ENCODE measurements at regions not wholly inside any gene's neighbourhood (a gene's known extent, or its start where the extent isn't known, plus 50 kb on each side); places are given as distances from the start of the nearest gene placed in this dataset.

DNA sequence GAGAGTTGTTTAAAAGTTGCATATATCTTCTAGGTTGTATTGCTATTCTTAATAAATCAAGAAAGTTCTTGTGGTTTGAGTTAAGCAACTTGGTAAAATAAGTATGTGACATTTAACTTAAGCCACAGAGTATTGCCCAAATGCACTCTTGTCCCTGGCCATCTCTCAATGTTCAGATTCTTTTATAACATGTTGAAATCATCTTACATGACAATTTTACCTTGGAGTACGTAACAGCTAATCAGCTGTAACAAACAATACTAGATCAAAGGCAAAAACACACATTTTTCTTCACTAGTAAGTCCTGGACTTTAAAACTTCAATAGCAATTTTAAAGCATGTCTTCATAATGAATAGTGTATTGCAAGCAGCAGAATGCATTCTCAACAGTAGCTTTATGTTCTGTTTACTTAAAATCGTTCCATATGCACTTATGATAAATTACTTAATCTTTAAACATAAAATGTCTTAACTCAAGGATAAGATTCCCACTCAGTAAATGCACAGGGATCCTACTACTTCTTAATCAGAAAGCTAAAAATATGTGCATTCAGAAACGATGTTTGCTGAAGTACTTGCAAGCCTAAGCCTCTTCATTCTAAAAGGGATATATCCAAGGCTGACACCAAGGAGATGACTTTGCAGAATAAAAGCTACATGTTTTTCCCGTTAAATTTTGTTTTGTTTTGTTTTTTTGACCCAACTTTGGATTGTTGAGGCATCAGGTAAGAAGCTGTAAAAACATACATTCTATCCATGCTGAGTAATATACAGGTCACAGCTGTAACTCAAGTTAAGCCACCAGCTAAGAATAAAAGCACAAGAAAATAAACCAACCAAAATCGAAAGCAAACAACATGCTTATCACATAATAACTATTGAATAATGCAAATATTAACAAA lies 86.1 kb upstream of the NFIB start:
- intact Hi-C loops (cut with micrococcal nuclease), result no loop called here

DNA sequence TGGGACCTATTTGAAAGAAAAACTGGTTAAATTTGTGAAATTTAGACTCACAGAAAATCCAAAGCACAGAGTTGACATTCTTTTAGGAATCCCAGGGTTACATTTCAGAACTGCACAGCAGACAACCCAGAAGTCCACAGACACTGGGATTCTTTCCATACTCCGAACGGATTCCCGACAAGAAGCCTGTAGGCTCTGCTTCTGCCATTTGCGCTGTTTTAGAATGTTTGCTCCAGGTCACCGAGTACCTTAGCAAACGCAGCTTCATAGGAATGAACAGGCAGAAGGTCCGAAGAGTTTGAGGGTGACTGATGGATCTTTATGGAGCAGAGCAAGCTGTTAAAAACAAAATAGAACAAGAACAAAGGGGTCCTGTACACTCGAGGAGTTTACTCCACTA lies 84.5 kb upstream of the NFIB start:
- intact Hi-C loops (cut with micrococcal nuclease), result no loop called here

DNA sequence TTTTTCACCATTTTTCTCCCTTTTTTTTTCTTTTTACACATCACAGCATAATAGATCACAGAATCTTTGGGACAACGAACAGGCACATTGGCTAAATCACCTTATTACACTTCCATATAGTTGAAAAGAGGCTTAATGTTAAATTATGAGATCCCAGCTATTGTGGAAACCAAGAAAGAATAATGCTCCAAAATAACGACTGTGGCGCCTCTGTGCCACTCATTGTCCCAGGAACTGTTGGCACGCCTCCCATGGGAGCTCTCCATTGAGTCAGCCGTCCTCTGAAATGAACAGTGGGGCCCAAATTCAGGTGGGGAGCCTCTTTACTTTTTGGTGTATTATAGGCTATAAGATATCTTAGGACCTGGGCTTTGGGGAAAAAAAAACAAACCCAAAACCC lies 82.2 kb upstream of the NFIB start:
- intact Hi-C loops (cut with micrococcal nuclease), result no loop called here

DNA sequence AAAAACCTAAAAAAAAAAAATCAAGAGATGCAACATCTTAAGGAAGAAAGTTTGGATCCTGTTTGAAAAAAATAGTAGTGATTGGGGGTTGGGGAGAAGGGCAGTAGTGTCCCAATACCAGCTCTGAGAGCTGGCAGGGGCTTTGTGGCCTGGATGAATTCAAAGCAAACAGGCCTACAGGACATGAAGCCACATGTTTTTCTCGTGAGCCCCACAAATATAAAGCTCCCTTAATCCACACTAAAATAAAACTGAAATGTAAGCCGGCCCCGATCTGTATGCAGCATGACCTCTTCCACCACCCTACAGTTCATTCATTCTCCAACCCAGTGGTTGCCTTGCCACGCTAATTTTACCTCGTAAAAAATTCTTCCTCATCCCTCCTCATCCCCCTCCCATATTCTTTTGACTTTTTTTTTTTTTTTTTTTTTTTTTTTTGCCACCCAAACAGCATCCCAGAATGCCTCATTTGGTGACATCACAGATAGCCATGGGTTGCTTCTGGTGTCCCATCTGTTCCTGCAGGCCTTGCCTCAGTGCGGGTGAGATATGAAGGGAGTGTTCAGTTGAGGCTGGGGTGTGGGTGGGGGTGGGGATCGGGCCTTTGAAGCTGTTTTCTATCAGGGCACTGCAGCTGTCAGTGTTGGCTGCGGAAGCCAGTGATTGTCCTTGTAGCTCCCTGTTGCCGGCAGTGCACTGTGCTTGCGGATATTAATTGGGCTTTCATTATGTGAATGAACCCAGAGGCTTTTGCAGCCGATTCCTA lies 81.6 kb upstream of the NFIB start:
- intact Hi-C loops (cut with micrococcal nuclease), result no loop called here

DNA sequence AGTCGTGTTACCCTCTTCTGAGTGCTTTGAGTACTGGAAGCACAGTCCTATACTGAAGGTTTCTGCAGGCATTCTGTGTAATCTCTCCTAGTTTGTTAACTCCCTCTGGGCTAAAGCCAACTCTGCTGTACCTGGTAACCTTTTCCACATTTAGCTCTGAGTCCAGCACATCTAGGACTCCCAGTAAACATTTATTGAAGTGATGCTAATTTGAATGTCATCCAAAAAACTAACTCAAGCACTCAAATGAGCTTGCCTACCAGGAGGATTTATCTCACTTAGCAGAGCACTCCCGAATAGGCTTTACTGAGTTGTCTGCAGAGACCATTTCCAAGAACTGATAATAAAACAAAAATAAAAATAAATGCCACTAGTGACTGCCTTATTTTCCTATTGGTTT lies 79.5 kb upstream of the NFIB start:
- intact Hi-C loops (cut with micrococcal nuclease), result no loop called here

DNA sequence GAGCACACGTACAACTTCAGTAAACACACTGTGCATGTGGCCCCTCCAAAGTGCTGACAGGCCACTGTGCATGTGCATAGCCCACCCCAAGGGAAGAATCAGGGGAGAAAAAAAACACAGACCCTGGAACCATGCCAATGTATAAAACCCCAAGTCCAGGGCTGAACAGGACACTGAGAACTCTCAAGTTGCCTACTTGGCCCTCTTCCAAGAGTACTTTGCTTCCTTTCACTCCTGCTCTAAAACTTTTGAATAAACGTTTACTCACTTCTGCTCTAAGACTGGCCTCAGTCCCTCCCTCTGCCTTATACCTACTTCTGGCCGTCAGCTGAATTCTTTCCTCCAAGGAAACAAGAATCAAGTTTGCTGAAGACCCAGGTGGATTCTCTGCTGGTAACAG lies 77.7 kb upstream of the NFIB start:
- intact Hi-C loops (cut with micrococcal nuclease), result no loop called here

DNA sequence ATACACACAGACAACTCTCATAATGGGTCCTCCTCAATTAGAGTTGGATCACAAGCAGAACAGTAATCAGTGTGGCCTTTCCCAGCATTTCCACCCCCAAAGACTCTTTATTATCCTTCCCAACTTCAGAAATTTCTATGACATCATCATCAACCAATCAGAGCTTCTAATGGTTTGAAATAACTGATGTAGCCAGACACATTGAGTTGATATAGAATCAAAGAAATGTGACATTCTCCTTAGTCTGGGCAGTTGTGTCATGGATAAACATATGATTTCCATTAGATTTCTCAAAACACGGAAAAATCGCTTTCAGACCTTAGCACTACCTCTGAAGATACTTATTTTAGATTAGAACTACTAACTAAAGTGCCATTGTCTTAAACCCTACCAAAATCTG lies 75.7 kb upstream of the NFIB start:
- intact Hi-C loops (cut with micrococcal nuclease), result no loop called here

DNA sequence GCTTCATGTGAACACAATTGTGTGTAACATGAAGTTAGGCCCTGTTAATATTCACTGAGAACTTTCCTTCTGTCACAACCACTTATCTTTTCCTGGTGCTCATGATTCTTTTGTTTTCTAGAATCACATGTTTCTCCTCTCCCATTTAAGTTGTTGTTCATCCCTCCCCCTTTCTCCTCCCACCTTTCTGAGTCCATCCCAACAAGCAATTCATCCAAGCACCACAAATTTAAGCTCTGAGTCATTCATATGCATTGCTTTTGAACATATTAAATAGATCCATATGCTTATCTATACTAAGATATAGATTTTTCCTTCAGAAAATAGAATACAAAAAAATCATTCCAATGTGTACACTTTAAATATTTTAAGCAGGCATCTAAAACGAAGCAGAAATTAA lies 75.2 kb upstream of the NFIB start:
- intact Hi-C loops (cut with micrococcal nuclease), result no loop called here

DNA sequence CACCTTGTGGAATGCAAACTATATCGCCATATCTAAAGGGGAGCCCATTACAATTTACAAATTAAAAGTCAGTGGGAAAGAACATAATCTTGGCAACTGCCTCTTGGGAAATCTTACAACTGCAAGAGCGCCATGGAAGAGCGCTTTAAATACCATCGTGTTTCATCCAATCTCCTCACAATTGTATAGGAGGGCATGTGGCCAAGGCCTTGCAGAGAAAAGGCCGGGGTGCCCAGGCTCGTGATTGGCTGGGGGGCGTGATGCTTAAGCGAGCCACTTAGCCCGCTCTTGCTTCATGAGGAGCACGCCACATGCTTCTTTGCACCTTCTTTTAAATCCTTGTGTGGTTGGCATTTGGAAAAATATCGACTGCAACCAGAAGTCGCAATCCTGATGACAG lies 69.8 kb upstream of the NFIB start:
- intact Hi-C loops (cut with micrococcal nuclease), result no loop called here

DNA sequence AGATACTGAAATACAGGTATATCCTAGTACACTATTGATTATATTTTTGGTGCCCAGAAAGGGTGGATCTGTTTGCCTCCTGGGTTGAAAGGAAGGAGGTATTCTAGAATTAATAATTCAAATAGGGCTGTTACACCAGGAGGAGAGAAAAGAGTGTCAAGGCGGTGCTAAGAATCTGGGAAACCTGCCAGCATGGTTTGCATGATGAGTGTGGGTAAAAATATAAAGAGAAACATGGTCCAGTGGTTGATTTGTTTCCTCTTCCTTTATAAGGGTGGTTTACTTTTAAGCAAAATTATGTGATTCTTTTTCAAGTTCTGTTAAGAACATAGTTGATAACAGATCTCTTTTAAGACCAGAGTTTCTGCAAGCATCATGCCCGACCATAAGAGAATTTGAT lies 69.4 kb upstream of the NFIB start:
- intact Hi-C loops (cut with micrococcal nuclease), result no loop called here

DNA sequence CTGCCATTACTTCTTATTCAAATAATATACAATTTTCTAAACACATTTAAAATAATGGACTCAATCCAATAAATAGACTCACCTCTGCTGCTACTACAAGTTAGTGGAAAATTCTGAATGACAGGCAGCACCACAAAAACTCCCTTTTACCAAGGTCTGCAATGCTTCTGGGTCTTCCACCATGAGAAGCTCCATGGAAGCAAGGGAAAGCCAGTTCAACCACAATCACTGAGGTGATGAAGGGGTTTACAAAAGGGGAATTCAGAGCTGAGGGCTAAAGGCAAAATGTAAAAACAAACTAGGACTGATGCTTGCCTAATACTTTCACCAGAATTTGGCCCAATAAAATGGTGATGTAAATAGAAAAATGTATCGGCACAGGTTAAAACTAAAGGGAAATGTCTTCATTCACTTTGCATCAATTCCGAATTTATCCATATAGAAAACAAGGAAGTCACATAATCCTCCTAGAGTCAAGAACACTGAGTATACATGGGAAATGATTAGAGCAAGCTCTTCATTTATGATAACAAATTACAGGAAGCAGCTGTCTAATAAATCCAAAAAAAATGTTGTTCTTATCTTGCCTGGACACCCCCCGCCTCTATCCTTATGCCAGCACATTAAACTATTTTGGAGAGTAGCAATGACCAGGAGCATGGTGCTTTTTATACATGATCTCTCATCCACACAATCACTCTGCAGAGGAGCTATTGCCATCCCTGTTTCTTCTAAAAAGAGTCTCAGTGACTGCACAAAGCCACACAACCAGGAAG lies 66.3 kb upstream of the NFIB start:
- intact Hi-C loops (cut with micrococcal nuclease), result no loop called here

DNA sequence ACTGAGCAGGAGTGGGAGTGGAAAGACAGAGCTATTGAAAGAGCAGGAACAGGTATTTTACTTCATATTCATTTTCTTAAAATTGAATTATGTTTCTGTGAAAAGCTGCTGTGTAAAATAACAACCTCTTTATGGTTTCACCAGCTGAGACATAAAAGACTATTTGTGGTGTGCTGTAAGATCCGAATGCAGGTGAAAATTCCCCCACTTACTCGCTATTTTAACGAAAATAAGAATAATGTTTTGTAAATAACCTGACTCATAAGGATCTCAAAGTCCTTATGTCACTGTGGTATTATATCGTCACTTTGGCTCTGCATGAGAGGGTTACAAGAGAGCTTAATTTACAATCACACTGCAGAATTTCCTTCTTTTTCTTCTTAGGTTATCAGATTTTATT lies 65.3 kb upstream of the NFIB start:
- intact Hi-C loops (cut with micrococcal nuclease), result no loop called here

DNA sequence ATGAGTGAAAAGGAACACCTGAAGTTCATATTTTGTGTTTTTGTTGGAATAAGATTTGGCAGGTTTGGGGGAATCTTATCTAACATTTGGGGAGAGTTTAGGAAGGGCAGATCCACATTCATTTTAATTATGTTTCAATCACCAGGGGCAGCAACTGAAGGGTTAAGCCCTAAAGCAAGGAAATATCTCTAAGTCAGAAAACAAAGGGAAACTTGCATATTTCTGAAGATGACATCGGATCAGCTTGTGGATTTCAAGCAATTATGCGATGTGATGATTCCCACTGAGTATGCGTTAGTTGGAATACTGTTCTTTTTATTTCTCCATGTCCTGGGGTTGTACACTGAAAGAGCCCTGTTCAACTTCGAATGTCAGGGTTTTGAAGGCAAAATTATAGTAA lies 59.8 kb upstream of the NFIB start:
- intact Hi-C loops (cut with micrococcal nuclease), result no loop called here

DNA sequence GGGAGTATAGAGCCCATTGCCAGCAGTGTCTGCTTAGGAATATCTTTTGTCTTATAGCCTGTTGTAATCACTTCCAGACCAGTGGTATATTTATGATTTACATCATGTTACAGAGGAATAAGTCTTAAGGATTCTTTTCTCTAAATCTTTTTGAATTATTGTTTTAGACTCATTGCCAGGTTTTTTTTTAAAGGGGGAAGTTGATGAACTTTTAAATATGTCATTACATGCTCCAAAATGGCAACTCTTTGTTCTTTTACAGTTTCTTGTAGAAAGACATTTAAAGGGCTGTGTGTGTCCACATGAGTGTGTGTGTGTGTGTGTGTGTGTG lies 59.4 kb upstream of the NFIB start:
- intact Hi-C loops (cut with micrococcal nuclease), result no loop called here

DNA sequence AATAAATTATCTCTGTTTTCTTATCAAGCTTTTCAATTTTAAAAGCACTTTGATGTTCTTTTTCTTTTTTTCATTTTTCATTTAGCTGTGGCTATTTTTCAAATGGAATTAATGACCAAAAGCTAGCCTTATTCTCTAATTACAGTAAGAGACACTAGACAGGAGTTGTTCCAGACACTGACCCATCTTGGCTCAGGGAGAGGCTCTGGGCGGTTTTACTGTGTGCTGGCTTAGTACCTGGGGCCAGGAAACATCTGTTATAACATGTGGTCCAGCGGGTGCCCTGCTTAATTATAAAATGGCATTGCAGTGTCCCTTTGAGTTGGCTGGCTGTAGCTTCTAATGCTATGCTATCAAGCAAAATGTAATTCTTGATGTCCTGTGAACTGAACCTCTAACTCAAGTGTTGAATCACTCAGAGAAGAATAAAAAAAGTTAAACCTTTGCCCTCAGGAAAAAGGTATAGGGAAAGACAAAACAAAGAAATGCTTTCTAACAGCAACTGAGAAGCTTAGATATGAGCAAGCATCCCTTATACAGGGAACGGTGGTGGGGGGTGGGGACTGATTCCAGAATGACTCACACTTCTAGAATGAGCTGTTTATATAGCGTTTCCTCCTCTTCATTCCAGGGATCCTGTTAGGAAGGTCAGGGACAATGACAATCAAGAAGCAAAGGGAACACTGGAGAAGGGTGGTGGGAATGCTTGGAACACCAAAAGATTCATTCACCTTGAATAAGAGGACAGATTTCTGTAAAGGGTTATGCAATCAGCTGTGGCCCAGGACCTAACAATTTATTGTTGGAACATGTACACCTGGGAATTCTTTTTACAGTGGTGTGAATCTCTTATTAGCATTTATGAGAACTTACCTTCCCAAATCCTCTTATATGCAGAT lies 58.7 kb upstream of the NFIB start:
- intact Hi-C loops (cut with micrococcal nuclease), result no loop called here

DNA sequence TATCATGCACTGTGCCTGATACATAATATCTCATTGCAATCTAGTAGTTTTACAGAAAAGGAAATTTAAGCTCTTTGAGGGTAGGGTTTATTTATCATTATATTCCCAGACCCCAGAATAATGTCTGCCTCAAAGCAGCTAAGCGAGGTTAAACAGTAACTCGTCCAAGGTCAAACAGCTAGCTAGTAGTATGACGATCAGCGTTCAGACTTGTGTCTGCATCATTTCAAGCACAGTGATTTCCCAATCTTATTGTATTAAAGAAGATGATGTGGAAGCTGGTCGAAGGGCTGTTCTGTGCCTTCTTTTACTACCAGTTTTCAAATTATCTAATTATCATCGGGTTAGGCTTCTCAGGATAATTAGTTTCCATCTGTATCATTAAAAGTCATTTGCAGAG lies 55.1 kb upstream of the NFIB start:
- intact Hi-C loops (cut with micrococcal nuclease), result no loop called here

DNA sequence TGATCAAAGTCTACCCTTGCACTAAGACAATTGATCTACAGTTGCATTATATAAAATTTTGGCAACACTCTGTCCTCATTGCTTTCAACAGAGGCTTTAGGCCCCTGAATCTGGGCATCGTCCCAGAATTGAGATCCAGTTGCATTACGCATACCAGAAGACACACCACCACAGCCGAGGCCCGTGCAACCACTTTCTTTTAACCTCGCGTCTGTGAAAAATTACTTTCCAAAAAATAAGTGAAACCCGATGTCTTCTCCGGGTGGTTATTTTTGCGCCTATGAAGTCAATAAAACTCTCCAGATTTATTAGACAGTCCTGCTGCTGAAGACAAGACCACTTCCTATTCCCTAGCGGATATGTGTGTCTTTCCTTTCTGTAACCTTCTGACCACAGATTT lies 52.1 kb upstream of the NFIB start:
- intact Hi-C loops (cut with micrococcal nuclease), result no loop called here

DNA sequence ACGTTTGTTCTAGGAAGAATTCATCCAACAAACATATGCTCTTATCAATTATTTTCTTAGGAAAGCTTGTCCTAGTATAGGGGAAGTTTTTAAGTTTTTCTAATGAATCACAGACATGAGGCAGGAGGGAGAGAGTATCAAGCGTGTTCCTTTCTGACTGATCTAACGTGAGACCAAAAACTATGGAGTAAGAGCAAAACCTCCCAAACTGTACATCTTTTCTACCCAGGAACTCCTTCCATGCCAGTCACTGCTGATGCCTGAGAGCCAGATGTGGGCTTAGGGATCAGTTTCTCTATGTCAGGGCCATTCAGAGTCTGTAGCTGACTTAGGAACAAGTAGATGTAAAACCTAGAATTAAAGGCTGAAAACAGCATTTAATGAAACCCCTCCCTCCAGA lies 51.7 kb upstream of the NFIB start:
- intact Hi-C loops (cut with micrococcal nuclease), result no loop called here
